ENCODE measurements at regions not wholly inside any gene's neighbourhood (a gene's known extent, or its start where the extent isn't known, plus 50 kb on each side); places are given as distances from the start of the nearest gene placed in this dataset.

- 4% methylated on average over 4 of the region's 4 CpGs for WGBS (ENCODE audit: insufficient coverage, low coverage, missing lambda C conversion rate)
- CTCF ChIA-PET (ENCODE audit: low intra/inter-chr PET ratio) = no interaction called here
- BruUV-seq (replicated peaks) = no TSS peak
- Histone ChIP-seq H3K4me3 (no peak overlapping the region), H4K20me1 (replicated peaks; ENCODE audit: control insufficient read depth, insufficient read depth, low read length) (no peaks in the 10 kb centered on the region), H3K27me3 (ENCODE audit: control insufficient read depth in 2 of 2, insufficient read depth in 2 of 2, low read length in 2 of 2) (no peaks in the 10 kb centered on the region), H3K9me1 (ENCODE audit: control insufficient read depth, insufficient read depth, low read length) (no peaks in the 10 kb centered on the region), H3K79me2 (ENCODE audit: control insufficient read depth, insufficient read depth, low read length) (no peaks in the 10 kb centered on the region), H2AFZ (ENCODE audit: low read depth, low read length) (no peak overlapping the region), H3K9ac (ENCODE audit: insufficient read depth in 1 of 2, low read depth in 2 of 2, low read length in 2 of 2) (no peak overlapping the region), H3K9me3 (replicated peaks; ENCODE audit: control insufficient read depth, insufficient read depth, low read depth, low read length) (no peaks in the 10 kb centered on the region), H3K4me1 (replicated peaks in 1 of 2; ENCODE audit: control insufficient read depth in 2 of 2, insufficient read depth in 2 of 2, low read length in 2 of 2) (no peaks in the 10 kb centered on the region), H3K4me2 (ENCODE audit: insufficient read depth, low read length) (no peak overlapping the region), H3K27ac (ENCODE audit: extremely low read depth, low read depth, low read length) (no peak overlapping the region), H3K36me3 (ENCODE audit: control insufficient read depth, insufficient read depth, low read length) (no peaks in the 10 kb centered on the region)
- ATAC-seq = no peak
- POLR2A ChIA-PET = no interaction called here
- in situ Hi-C loops (cut with MboI) (no loop called here), intact Hi-C loops (cut with micrococcal nuclease) (loop anchor here (10.0 kb wide), 1 partner anchor 1026 kb away; no protein-coding TSS in a partner anchor)
- DNase-seq (ENCODE audit: extremely low read depth in 1 of 4, low spot score in 3 of 4) = no peak
- TF ChIP-seq ATF3 (IDR thresholded peaks at IDR 0.05) = no peak
- TF ChIP-seq ATF3 (CRISPR knock-in tag; conservative IDR thresholded peaks at IDR 0.05) = no peak
- no peak for TF ChIP-seq PML (IDR thresholded peaks at IDR 0.05; ENCODE audit: low read length)
- no peak for FAIRE-seq
These were observed 321.0 kb downstream of the AGTPBP1 start for GRCh38 chr9:85420750-85421149.

- no TSS peak for BruUV-seq (replicated peaks)
- Histone ChIP-seq H3K27ac (ENCODE audit: extremely low read depth, low read depth, low read length) (no peak overlapping the region), H3K9ac (ENCODE audit: insufficient read depth in 1 of 2, low read depth in 2 of 2, low read length in 2 of 2) (no peak overlapping the region), H2AFZ (ENCODE audit: low read depth, low read length) (no peak overlapping the region), H3K9me3 (replicated peaks; ENCODE audit: control insufficient read depth, insufficient read depth, low read depth, low read length) (no peaks in the 10 kb centered on the region), H3K36me3 (ENCODE audit: control insufficient read depth, insufficient read depth, low read length) (no peaks in the 10 kb centered on the region), H3K4me1 (replicated peaks in 1 of 2; ENCODE audit: control insufficient read depth in 2 of 2, insufficient read depth in 2 of 2, low read length in 2 of 2) (no peaks in the 10 kb centered on the region), H3K4me3 (no peak overlapping the region), H4K20me1 (replicated peaks; ENCODE audit: control insufficient read depth, insufficient read depth, low read length) (no peaks in the 10 kb centered on the region), H3K4me2 (ENCODE audit: insufficient read depth, low read length) (no peak overlapping the region), H3K79me2 (ENCODE audit: control insufficient read depth, insufficient read depth, low read length) (no peaks in the 10 kb centered on the region), H3K27me3 (ENCODE audit: control insufficient read depth in 2 of 2, insufficient read depth in 2 of 2, low read length in 2 of 2) (no peaks in the 10 kb centered on the region), H3K9me1 (ENCODE audit: control insufficient read depth, insufficient read depth, low read length) (no peaks in the 10 kb centered on the region)
- ChIA-PET CTCF (ENCODE audit: low intra/inter-chr PET ratio) (no interaction called here), POLR2A (no interaction called here)
- ATAC-seq = no peak
- FAIRE-seq = no peak
- 0% methylated on average over 2 of the region's 3 CpGs for WGBS (ENCODE audit: insufficient coverage, low coverage, missing lambda C conversion rate)
- in situ Hi-C loops (cut with MboI) (no loop called here), intact Hi-C loops (cut with micrococcal nuclease) (no loop called here)
- DNase-seq (ENCODE audit: extremely low read depth in 1 of 4, low spot score in 3 of 4) = no peak
- TF ChIP-seq ZNF175 (CRISPR knock-in tag; IDR thresholded peaks at IDR 0.05; ENCODE audit: low read depth) = no peak
- TF ChIP-seq MTA1 (IDR thresholded peaks at IDR 0.05; ENCODE audit: borderline replicate concordance) = no peak
- no peak for TF ChIP-seq ZNF280B (CRISPR knock-in tag; IDR thresholded peaks at IDR 0.05)
- TF ChIP-seq, protein P1, sequence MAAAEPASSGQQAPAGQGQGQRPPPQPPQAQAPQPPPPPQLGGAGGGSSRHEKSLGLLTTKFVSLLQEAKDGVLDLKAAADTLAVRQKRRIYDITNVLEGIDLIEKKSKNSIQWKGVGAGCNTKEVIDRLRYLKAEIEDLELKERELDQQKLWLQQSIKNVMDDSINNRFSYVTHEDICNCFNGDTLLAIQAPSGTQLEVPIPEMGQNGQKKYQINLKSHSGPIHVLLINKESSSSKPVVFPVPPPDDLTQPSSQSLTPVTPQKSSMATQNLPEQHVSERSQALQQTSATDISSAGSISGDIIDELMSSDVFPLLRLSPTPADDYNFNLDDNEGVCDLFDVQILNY (CRISPR knock-in tag; IDR thresholded peaks at IDR 0.05) = no peak
- TF ChIP-seq PRMT5 (CRISPR knock-in tag; IDR thresholded peaks at IDR 0.05) = no peak
- TF ChIP-seq NCOR1 (IDR thresholded peaks at IDR 0.05) = no peak
These were observed 324.1 kb downstream of the AGTPBP1 start for GRCh38 chr9:85417674-85418073.
